ENCODE measurements at regions not wholly inside any gene's neighbourhood (a gene's known extent, or its start where the extent isn't known, plus 50 kb on each side); places are given as distances from the start of the nearest gene placed in this dataset.
"Not testable (repeated sequence)": the region's sequence is repeated elsewhere in the genome, so short reads cannot be mapped to it uniquely, and the experiment has no call there.

DNA sequence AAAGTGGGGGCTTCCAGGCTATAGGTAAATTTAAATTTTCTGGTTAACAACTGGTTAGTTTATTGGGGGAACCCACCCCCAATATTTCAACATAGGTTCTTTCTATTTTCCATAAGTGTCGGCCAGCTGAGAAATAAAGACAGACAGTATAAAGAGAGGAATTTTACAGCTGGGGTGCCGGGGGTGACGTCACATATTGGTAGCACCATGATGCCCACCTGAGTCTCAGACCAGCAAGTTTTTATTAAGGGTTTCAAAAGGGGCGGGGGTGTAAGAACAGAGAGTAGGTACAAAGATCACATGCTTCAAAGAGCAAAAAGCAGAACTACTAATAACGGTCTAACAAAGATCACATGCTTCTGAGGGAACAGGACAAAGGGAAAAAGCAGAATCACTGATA, 192.7 kb upstream of the PIEZO2 start:
- TF ChIP-seq, protein P1, sequence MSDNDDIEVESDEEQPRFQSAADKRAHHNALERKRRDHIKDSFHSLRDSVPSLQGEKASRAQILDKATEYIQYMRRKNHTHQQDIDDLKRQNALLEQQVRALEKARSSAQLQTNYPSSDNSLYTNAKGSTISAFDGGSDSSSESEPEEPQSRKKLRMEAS (IDR thresholded peaks at IDR 0.05; ENCODE audit: low read depth, low read length) = not testable (repeated sequence)
- TF ChIP-seq POLR2A (IDR thresholded peaks at IDR 0.05; ENCODE audit: extremely low read depth, insufficient read length) = not testable (repeated sequence)
